GM19463 (cell line): ENCODE measurements at regions not wholly inside any gene's neighbourhood (a gene's known extent, or its start where the extent isn't known, plus 50 kb on each side); places are given as distances from the start of the nearest gene placed in this dataset.

Experiments
- ATAC-seq: cut with Tn5 transposase; IDR thresholded peaks from one replicate; pipeline ENCODE4 v1.9.1; 2021; ENCODE audit warnings: mild to moderate bottlenecking, moderate library complexity; ENCODE audit not compliant: unreplicated experiment

DNA sequence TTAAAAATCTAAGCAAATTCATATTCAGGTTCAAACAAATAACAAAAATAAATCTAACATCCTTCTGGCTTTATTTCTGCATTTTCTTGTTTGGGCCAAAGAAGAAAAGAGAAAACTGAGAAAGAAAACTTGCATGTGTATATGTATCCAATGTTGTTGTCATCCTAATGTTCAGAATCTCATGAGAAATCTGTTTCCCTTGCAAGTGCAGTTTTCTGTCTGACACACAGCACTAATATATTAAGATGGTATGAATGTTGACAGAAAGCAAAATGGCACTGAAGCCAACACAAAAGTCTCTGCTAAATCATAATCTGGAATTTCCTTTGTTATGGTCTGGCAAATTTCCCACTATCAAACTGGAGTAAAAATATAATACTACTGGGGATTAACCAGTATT is 235.9 kb downstream of the HGF start:
- no peak for ATAC-seq

DNA sequence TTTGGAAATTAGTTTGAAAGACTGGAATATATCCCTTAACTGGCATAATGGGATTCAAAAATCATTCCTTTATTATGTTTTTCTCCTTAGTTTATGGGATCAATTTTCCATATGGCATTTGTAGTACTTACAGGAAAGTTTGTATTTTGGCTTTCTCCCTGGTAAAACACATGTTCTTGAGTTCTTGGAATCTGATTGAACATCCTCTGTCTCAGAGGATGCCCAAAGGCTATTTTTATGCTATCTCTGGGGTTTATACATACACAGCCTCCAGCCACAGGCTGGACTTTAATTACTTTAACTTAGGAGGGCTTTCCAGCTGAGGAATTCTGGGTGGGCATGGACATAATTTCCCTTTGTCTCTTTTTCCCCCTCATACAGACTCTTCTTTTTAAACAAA is 236.4 kb downstream of the HGF start:
- no peak for ATAC-seq

DNA sequence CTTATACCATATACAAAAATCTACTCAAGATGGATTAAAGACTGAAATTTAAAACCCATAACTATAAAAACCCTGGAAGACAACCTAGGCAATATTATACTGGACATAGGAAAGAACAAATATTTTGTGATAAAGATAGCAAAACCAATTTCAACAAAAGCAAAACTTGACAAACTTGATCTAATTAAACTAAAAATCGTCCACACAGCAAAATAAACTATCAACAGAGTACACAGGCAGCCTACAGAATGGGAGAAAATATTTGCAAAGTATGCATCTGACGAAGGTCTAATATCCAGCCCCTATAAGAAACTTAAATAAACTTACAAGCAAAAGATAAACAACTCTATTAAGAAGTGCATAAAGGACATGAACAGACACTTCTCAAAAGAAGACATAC is 240.1 kb downstream of the HGF start:
- no peak for ATAC-seq

DNA sequence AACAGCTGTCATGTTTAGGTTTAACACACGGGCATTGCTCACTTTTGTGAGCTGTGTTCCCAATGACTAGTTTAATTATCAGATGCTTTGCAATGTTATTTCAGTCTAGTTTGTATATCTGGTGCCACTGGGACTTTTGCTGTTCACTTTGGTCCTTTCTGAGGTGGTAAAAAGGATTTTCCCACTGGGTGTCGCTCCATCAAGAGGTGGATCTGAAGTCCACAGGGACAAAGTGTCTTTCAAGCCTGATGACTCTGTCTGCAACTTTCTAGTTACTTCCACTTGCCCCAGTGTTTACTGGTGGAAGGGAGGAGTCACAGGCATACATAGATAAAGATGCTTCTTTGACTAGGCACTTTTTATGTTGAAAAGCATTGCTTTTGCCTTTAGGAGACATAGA is 242.2 kb downstream of the HGF start:
- no peak for ATAC-seq

DNA sequence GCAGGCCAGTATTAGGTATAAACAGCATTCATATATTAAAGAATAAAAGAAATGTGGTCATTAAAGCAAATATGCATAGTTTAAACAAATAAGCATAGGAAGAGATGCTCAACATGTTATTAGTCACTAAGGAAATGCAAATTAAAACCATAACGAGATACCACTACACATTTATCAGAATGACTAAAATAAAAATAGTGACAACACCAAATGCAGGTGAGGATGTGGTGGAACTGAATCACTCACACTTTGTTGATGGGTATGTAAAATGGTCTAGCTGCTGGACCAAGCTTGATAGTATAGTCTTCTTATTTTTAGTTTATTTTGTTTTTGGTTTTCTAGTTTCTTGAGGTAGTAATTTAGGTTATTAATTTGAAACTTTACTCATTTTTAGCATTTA is 242.9 kb downstream of the HGF start:
- ATAC-seq, result no peak

DNA sequence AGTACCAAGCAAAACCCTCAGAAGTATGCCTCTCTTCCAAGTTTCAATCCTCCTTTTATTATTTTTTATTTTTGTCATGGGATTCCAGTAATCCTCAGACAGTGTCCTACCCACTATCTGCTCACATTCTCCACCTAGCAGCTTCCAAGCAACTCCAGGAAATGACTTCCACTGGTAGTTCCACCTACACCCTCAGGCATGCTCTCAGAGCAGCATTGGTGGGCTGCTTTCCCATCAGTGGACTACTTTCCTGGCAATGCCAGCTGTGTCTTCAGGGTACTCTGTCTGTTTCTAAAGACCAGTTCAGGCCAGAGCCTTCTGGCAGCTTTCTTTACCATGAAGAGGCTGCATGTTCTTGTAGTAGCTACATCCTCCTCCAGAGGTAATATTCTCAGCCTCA is 244.0 kb downstream of the HGF start:
- no peak for ATAC-seq

DNA sequence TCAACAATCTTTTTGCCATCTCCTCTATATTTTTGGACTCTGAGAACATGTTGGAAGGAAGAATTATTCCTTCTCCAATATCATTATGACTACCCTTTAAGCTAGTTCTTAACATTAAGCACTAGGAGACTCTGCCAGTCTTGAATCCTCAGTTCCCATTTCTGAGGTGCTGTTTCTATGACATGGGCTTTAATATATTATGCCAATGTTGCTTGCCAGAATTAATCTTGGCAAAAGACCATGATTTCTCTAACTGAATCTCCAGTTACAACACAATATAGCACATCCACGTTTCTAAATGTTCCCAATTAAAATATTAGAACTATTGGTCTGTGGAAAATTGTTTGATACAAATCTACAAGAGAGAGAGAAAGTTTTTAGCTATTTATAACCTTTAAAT is 250.0 kb downstream of the HGF start:
- ATAC-seq, result no peak

DNA sequence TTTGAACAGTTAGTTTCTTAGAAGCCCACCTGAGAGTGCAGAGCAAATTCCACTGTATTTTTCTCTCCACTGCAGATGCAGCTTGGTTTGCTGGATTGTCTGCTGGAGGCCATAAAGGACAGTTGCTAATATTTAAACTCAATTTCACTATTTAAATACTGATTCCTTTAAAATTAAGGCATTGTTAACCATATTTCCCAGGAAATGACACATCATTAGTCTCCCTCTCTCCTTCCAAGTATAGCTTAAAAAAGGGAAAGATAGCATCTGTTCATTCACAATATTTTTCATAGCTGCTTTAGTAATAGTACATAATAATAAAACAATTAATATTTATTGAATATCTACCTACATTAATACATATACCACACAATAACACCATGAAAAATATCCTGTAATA is 252.9 kb downstream of the HGF start:
- ATAC-seq, result no peak

DNA sequence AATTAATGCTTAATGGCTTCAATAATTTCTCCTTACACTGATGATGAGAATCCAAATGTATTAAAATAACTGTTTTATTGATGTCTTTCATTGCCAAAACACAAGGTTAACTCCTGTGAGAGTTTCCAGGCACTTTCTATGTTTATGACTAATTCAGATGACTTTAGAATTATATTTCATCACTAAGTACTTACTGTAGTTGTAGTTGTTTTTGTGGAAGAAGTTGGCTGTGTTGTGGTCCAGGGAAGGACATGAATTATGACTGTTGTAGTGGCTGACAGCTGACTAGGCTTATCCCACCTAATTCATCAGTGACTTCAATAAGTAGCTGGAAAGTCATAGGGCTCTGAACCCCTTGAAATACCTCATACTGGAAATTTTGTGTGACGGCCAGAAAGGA is 254.8 kb downstream of the HGF start:
- no peak for ATAC-seq

DNA sequence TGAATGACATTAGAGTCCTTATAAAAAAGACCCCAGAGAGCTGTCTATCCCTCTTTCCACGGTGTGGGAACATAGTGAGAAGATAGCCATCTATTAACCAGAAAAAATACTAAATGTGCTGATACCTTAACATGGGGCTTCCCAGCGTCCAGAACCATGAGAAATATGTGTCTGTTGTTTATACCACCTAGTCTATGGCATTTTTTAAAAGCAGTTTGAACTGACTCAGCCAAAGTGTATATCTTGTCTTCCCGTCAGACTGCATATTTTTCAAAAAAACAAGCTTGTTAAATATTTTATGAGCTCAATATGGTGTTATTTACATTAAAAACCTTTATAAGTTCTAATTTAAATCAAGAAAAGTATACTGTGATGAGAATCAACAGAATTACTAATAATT is 255.3 kb downstream of the HGF start:
- ATAC-seq, result no peak

DNA sequence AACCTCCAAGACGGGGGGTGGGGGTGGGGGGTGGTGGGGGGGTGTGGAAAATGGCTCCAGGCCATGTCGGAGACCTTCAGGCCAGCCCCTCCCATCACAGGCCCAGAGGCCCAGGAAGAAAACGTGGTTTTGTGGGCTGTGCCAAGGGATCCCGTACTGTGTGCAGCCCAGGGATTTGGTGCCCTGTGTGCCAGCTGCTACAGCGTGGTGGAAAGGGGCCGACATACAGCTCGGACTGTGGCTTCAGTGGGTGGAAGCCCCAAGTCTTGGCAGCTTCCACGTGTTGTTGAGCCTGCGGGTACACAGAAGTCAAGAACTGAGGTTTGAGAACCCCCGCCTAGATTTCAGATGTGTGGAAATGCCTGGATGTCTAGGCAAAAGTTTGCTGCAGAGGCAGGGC is 259.7 kb downstream of the HGF start:
- no peak for ATAC-seq

DNA sequence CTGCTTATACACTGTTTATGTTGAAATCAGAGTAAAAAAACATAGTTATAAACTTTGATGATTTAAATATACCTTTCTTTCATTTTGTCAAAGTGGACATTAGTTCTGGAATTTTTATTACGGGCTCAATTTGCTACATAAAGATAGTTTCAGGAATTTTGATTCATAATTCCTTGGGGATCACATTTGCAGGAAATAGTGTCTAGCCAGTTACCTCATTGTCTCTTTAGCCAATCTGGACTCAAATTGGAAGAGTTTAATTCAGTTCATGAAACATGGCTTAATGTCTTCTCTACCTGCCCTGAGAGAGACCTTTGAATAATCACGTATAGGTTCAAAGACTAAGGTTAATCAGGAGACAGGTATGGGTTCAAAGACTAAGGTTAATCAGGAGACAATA is 262.6 kb downstream of the HGF start:
- ATAC-seq, result no peak

DNA sequence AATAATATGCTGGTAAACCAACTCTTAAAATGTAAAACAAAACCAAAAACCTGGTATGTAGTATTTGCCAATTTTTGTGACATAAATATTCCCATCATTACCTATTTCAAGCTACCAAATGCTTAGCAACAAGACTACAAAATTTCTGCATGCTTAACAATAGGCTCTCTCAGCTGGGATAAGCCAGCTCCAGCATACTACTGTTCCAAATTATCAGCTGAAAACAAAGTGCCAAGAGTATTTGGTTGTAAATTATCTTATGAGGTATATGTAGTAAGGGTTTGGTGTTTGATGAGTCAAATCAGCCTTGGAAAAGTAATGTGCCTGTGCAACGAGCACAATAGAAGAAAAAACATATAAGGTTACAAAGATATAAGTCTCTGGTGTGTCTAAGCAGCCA is 263.2 kb downstream of the HGF start:
- ATAC-seq, result no peak

DNA sequence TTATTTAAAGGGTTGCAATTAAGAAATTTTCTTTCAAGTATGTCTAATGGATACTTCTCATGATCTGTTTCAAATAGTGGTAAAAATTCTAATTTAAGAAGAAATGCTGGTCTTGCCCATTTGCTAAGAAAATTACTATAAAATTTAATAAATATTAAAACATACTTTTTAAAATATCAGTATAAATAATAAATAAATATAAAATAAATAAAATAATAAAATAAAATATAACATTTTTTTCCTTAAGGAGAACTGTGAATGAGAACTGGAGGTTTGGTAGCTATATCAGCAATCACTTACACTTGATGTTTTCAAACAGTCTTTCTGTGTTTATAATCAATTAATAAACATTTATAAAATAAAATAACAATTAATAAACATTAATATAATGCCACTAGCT is 266.1 kb downstream of the HGF start:
- no peak for ATAC-seq

DNA sequence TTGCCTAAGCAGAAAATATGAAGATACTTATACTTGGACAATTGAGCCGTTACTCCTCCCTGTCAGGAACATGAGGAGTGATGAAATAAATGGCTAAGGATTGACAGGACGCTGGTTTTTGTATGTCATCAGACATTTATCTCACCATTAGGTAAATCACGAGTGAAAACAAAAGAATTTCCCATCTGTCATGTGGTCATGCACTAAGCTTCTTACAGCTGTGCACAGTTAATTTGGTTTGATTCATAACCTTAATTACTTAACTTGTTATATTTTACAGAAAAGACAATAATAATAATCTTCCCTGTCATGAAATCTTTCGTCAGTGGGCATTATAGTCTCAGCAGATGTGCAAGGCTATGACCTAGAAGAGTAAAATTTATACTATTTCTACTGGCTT is 266.5 kb downstream of the HGF start:
- ATAC-seq, result no peak

DNA sequence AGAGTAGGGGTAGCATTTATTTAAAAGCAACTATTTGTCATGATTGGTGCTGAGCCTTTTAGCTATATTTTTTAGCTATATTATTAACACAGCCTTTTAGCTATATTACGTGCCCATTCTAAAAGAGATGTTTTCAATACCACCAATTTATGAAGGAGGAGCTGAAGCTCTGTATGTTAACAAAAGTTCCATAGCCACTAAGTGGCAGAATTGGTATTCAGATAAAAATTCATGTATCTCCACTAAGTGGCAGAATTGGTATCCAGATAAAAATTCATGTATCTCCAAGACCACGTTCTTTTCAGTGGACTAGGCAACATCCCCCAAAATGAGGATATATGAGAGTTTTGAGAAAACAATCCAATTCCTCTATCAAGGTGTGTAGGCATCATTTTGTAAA is 268.6 kb downstream of the HGF start:
- ATAC-seq, result no peak

DNA sequence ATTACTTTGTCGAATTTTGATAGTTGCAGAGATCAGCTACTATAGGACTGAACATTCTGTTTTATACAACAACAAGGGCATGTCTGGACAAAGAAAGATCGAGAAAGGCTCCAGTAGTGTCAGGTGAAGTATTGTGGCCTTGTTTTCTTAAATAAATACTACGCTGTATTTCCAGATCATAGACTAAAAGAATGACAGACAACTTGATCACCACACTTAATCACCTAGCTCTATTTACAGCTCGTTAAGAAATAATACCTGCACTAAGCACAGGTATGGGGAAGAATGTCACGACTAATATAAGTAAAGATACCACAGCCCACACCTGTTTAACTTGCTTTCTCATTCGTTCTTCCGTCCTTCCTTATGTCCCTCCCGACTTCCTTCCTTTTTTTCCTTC is 269.2 kb downstream of the HGF start:
- no peak for ATAC-seq

DNA sequence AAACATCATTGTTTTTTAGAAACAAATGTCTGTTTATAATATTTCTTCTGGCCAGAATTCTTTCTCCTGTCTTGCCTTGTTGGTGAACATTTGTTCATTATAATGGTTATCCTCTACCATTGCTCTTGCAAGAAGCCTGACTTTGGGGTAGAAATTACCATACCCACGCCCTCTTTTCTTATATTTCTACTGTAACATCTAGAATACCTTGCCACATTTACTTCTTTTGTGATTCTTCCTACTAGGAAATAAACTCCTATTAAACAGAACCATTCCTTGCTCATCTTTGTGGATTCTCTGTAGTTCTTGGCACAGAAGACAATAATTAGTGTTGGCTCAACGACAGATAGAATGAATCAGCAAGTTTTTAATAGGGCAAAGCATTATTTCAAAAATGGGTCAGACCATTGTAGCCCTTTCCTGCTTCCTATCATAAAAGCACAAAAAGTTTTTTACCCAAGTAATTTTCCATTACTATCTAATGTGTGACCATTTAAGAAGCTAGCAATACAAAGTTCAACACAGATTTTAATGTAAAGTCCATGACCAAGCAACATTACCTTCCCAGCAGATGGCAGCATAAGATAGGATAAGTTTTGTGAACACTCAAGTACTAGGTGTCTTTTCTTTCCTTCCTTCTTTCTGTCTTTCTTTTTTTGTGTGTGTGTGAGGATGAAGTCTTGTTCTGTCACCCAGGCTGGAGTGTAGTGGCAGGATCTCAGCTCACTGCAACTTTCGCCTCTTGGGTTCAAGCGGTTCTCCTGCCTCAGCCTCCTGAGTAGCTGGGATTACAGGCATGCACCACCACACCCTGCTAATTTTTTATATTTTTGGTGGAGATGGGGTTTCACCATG is 270.4 kb downstream of the HGF start:
- peak; percentile 82 for ATAC-seq

DNA sequence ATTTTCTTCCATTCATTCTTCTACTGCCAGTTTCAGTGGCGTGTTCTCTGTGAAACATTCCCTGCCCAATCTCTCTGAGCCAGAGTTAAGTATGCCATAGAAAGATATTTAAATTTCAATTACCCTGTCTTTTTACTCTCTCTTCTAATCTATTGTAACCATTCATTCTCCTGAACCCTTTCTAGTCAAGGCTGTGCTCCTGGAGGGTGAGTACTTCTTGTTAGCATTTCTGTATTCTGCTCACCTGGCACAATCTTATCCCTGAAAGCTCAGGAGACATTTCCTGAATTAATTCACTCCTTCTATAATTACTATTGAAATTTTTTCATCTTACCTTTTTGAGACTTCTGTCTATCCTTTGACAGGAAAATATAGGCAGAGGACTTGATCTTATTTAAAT is 271.7 kb downstream of the HGF start:
- no peak for ATAC-seq

DNA sequence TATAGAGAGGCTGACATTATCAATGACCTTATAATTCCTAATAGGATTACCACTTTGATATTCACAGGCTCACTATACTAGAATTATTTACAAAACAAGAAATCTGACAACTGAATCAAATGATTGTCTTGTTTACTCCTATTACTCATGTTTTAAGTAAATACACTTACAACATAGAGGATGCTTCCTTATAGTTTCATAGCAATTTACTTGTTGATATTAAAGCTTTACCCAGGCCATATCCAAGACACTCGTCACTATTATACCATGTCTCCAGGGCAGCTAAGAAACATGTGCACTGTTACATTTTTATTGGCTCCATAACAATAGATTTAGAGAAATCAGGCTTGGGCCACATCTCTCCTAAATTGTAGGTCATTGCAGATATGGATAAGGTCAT is 276.9 kb downstream of the HGF start:
- ATAC-seq, result no peak

DNA sequence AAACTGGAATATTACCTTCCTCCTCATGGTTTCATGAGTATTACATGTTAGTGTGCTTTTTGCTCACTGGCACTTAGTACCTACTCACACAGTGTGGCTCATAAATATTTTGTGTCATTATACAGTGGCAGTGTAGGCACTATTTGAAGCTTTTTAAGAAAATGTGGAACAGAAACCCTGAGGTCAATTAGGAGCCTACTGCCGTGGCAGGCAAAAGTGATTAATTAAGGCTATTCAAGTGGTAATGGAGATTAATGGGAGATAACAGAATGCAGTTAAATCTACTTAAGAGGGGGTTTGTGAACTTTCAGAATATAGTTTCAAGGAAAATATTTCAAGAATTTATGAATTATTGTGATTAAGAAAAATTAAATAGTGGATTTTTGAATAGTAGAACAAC is 277.6 kb downstream of the HGF start:
- no peak for ATAC-seq

DNA sequence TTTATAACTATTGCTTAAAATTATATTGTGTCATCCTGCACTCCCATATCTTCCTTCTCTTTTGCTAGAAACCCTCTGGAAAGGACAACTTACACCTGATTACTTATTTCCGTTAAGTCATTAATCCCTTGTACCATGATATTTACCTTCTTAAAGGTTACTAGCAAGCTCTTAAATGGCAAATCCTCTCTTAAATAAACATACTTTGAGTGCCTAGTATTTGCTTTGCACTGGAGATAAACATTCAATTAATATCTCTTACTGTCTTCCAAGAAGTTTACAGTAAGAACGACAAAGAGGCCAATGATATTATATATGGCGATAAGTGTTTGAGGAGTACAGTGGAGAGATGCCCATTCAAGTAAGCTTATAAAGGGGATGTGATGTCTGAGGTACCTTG is 278.3 kb downstream of the HGF start:
- no peak for ATAC-seq

DNA sequence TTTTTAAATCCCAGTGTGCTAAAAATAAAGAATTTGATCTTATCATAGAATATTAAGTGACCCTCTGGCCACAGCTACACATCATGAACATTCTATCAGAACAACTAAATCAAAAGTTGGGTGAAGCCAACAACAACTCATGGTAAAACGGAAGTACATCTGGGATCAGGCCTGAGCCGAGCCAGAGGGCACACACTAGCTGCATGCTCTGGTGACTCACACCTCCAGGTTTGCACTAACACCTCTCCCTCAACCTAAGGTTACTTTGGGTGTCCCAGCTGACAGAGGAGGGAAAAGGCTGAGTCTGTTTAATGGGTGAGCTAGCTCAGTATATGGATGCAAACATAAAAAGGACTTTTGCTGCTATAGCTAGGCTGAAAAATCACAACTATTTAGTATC is 281.6 kb downstream of the HGF start:
- no peak for ATAC-seq
